A172 (cell line): ENCODE measurements at regions not wholly inside any gene's neighbourhood (a gene's known extent, or its start where the extent isn't known, plus 50 kb on each side); places are given as distances from the start of the nearest gene placed in this dataset.
A peak's percentile ranks its signal among the peaks of the same experiment; 100 is the strongest.

ENCODE experiments used
- DNase-seq: peaks from one replicate; pipeline ENCODE4 v3.0.0-alpha.2; 2015; ENCODE audit warnings: low spot score

- DNase-seq: no peak
Observed at GRCh38 chrX:69110116-69110530, 55.1 kb downstream of the PJA1 start.

GRCh38 chrX:69109706-69110105 lies 55.5 kb downstream of the PJA1 start:
- DNase-seq: peak; percentile 72

GRCh38 chrX:69109036-69109663 lies 56.1 kb downstream of the PJA1 start:
- DNase-seq: no peak

- DNase-seq: no peak
Observed at GRCh38 chrX:69107747-69108401, 57.4 kb downstream of the PJA1 start.

GRCh38 chrX:69107231-69107739 lies 58.0 kb downstream of the PJA1 start:
- no peak for DNase-seq

GRCh38 chrX:69104756-69105434 lies 60.4 kb downstream of the PJA1 start:
- no peak for DNase-seq

GRCh38 chrX:69103539-69103938 lies 61.7 kb downstream of the PJA1 start:
- DNase-seq: no peak

- DNase-seq: no peak
Observed at GRCh38 chrX:69102612-69103194, 62.5 kb downstream of the PJA1 start.

- no peak for DNase-seq
Observed at GRCh38 chrX:69101683-69102251, 63.5 kb downstream of the PJA1 start.

- no peak for DNase-seq
Observed at GRCh38 chrX:69100478-69100877, 64.8 kb downstream of the PJA1 start.

GRCh38 chrX:69097451-69098236 lies 67.6 kb downstream of the PJA1 start:
- DNase-seq: no peak

- no peak for DNase-seq
Observed at GRCh38 chrX:69096963-69097362, 68.3 kb downstream of the PJA1 start.

- no peak for DNase-seq
Observed at GRCh38 chrX:69094977-69095669, 70.1 kb downstream of the PJA1 start.

- DNase-seq: peak; percentile 22
Observed at GRCh38 chrX:69093960-69094871, 71.0 kb downstream of the PJA1 start.

- DNase-seq: no peak
Observed at GRCh38 chrX:69090022-69090421, 75.2 kb downstream of the PJA1 start.

- no peak for DNase-seq
Observed at GRCh38 chrX:69089203-69089602, 76.0 kb downstream of the PJA1 start.

GRCh38 chrX:69088171-69088938 lies 76.9 kb downstream of the PJA1 start:
- no peak for DNase-seq

GRCh38 chrX:69085826-69086225 lies 79.4 kb downstream of the PJA1 start:
- no peak for DNase-seq

GRCh38 chrX:69085151-69085550 lies 80.1 kb downstream of the PJA1 start:
- no peak for DNase-seq
